Loucy (cell line): ENCODE measurements at regions not wholly inside any gene's neighbourhood (a gene's known extent, or its start where the extent isn't known, plus 50 kb on each side); places are given as distances from the start of the nearest gene placed in this dataset.

Source experiments
- H2AFZ ChIP-seq: fragments of 200-600 bp; sonication (generic); 2 replicates; pipeline ENCODE4 v1.6.0; 2016; ENCODE audit warnings: antibody characterized with exemption, mild to moderate bottlenecking, low read length, moderate library complexity
- H3F3A ChIP-seq: fragments of 200-600 bp; 2 replicates; pipeline ENCODE4 v1.6.0; 2016; ENCODE audit warnings: antibody characterized with exemption, low read depth, mild to moderate bottlenecking
- H3K27me3 ChIP-seq: fragments of 200-600 bp; sonication (generic); 2 replicates; pipeline ENCODE4 v1.6.1; 2014; ENCODE audit warnings: low read length, mild to moderate bottlenecking; ENCODE audit not compliant: insufficient read depth, poor library complexity, severe bottlenecking
- H3K36me3 ChIP-seq: fragments of 200-600 bp; sonication (generic); 2 replicates; pipeline ENCODE4 v1.6.1; 2016; ENCODE audit warnings: low read length; ENCODE audit not compliant: insufficient read depth
- H3K4me1 ChIP-seq: fragments of 200-600 bp; sonication (generic); 2 replicates; pipeline ENCODE4 v1.5.1; 2014; ENCODE audit warnings: low read length, mild to moderate bottlenecking; ENCODE audit not compliant: insufficient read depth, poor library complexity, severe bottlenecking
- H3K4me2 ChIP-seq: fragments of 200-600 bp; sonication (generic); 2 replicates; pipeline ENCODE4 v1.6.0; 2014; ENCODE audit warnings: antibody characterized with exemption, low read length, low read depth, mild to moderate bottlenecking; ENCODE audit not compliant: poor library complexity, severe bottlenecking
- H3K4me3 ChIP-seq: fragments of 200-600 bp; sonication (generic); 2 replicates; pipeline ENCODE4 v1.5.1; 2014; ENCODE audit warnings: low read length, mild to moderate bottlenecking, mixed read lengths; ENCODE audit not compliant: poor library complexity, severe bottlenecking
- H3K79me2 ChIP-seq: fragments of 200-600 bp; sonication (generic); 2 replicates; pipeline ENCODE4 v1.6.1; 2014; ENCODE audit warnings: low read length; ENCODE audit not compliant: insufficient read depth
- H3K9ac ChIP-seq: fragments of 200-600 bp; sonication (generic); 2 replicates; pipeline ENCODE4 v1.6.0; 2014; ENCODE audit warnings: mild to moderate bottlenecking, low read depth, low read length, moderate library complexity; ENCODE audit not compliant: poor library complexity, severe bottlenecking
- H3K9me2 ChIP-seq: fragments of 200-600 bp; sonication (generic); replicated peaks from 2 replicates; pipeline ENCODE4 v1.6.1; 2016; ENCODE audit warnings: low read depth, low read length, mixed read lengths
- H3K9me3 ChIP-seq: fragments of 200-600 bp; sonication (generic); 2 replicates; pipeline ENCODE4 v1.6.1; 2014; ENCODE audit warnings: mild to moderate bottlenecking, antibody characterized with exemption, low read length, low read depth; ENCODE audit not compliant: insufficient read depth
- H4K20me1 ChIP-seq: fragments of 200-600 bp; sonication (generic); 2 replicates; pipeline ENCODE4 v1.6.0; 2014; ENCODE audit warnings: antibody characterized with exemption, low read length, mild to moderate bottlenecking; ENCODE audit not compliant: insufficient read depth, poor library complexity, severe bottlenecking
- EZH2phosphoT487 ChIP-seq: fragments of 200-600 bp; IDR thresholded peaks from 2 replicates; pipeline ENCODE4 v1.6.1; 2018; ENCODE audit warnings: antibody characterized with exemption, mild to moderate bottlenecking, moderate library complexity, borderline replicate concordance
- TF ChIP-seq, protein P1 (sequence below): fragments of 200-600 bp; sonication (generic); conservative IDR thresholded peaks from 2 replicates; pipeline ENCODE4 v1.5.1; 2014; ENCODE audit warnings: mild to moderate bottlenecking, antibody characterized with exemption, low read length

DNA sequence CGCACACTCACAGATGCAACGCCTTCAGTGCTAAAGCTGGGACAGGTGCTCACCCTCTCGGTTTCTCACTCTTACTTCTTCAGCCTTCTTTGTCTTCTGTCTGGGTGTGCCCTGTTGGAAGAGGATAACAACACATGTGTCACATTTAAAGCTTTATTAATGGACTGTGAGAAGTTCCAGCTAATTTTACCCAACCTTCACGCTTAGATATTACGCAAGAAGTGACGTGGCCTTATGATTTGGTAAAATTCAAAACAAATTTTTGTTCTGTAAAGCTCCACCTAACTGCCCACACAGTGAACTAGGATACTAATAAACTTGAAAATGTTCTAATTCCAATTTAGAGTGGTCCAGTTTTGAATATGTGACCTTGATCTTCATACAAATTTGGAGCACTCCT, 66.7 kb upstream of the LRCH1 start:
- no peak overlapping the region for H2AFZ ChIP-seq
- H3K36me3 ChIP-seq, result no peaks in the 10 kb centered on the region
- no peak overlapping the region for H3K4me2 ChIP-seq
- H3K9ac ChIP-seq, result no peak overlapping the region
- no peak for TF ChIP-seq EZH2phosphoT487
- no peaks in the 10 kb centered on the region for H3K9me2 ChIP-seq
- no peaks in the 10 kb centered on the region for H3K79me2 ChIP-seq
- H3K4me1 ChIP-seq, result no peaks in the 10 kb centered on the region
- no peak overlapping the region for H3K4me3 ChIP-seq
- peaks cover 8% of the 10 kb centered on the region; the same call in 1 of the 2 replicates for H3K9me3 ChIP-seq
- no peaks in the 10 kb centered on the region for H3F3A ChIP-seq
- no peaks in the 10 kb centered on the region for H4K20me1 ChIP-seq
- no peaks in the 10 kb centered on the region for H3K27me3 ChIP-seq

DNA sequence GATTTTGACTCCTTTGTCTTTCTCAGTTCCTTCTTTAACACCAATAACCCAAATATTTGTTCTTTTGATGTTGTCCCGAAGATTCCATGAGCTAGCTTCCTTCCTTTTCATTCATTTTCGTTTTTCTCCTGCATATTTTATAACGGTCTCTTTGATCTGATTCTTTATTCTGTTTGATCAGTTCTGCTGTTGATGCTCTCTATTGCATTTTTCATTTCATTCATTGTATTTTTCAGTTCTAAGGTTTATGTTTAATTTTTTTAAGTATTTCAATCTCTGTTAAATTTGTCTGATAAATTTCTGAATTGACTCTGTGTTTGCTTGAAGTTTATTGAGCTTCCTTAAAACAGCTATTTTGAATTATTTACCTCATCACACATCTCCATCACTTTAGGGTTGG, 68.4 kb upstream of the LRCH1 start:
- Histone ChIP-seq H3K9me2 (no peaks in the 10 kb centered on the region), H4K20me1 (no peaks in the 10 kb centered on the region), H3K9ac (no peak overlapping the region), H3F3A (no peaks in the 10 kb centered on the region), H3K36me3 (no peaks in the 10 kb centered on the region), H2AFZ (no peak overlapping the region), H3K9me3 (peaks cover 8% of the 10 kb centered on the region; the same call in 1 of the 2 replicates), H3K4me3 (no peak overlapping the region), H3K4me2 (no peak overlapping the region), H3K79me2 (no peaks in the 10 kb centered on the region), H3K27me3 (no peaks in the 10 kb centered on the region), H3K4me1 (no peaks in the 10 kb centered on the region)
- TF ChIP-seq, protein P1, sequence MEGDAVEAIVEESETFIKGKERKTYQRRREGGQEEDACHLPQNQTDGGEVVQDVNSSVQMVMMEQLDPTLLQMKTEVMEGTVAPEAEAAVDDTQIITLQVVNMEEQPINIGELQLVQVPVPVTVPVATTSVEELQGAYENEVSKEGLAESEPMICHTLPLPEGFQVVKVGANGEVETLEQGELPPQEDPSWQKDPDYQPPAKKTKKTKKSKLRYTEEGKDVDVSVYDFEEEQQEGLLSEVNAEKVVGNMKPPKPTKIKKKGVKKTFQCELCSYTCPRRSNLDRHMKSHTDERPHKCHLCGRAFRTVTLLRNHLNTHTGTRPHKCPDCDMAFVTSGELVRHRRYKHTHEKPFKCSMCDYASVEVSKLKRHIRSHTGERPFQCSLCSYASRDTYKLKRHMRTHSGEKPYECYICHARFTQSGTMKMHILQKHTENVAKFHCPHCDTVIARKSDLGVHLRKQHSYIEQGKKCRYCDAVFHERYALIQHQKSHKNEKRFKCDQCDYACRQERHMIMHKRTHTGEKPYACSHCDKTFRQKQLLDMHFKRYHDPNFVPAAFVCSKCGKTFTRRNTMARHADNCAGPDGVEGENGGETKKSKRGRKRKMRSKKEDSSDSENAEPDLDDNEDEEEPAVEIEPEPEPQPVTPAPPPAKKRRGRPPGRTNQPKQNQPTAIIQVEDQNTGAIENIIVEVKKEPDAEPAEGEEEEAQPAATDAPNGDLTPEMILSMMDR, result no peak
- TF ChIP-seq EZH2phosphoT487, result no peak

DNA sequence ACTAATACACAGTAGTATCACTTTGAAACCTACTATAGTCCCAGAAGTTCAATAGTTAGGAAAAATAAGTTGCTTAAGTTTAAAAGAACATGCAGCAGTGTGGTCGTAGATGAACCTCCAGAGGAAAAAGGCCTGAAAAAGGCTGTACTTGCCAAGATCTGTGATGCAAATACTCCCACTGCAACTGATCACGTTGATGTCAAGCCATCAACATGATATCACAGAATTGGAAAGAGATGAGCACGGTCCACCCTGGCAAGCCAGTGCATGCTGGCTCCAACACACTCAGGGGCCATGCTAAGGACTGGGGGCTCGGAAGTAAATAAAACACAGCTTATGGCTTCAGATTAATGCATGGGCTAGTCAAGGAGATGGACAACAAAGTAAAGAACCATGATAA, 71.8 kb upstream of the LRCH1 start:
- no peaks in the 10 kb centered on the region for H3K36me3 ChIP-seq
- TF ChIP-seq EZH2phosphoT487, result no peak
- TF ChIP-seq, protein P1, result no peak
- H3K9ac ChIP-seq, result no peak overlapping the region
- no peaks in the 10 kb centered on the region for H3K79me2 ChIP-seq
- no peaks in the 10 kb centered on the region for H3K4me1 ChIP-seq
- no peak overlapping the region for H2AFZ ChIP-seq
- H3K9me2 ChIP-seq, result no peaks in the 10 kb centered on the region
- H3K4me2 ChIP-seq, result no peak overlapping the region
- no peaks in the 10 kb centered on the region for H3F3A ChIP-seq
- peaks cover 8% of the 10 kb centered on the region; the same call in 1 of the 2 replicates for H3K9me3 ChIP-seq
- H3K27me3 ChIP-seq, result no peaks in the 10 kb centered on the region
- no peak overlapping the region for H3K4me3 ChIP-seq
- no peaks in the 10 kb centered on the region for H4K20me1 ChIP-seq

DNA sequence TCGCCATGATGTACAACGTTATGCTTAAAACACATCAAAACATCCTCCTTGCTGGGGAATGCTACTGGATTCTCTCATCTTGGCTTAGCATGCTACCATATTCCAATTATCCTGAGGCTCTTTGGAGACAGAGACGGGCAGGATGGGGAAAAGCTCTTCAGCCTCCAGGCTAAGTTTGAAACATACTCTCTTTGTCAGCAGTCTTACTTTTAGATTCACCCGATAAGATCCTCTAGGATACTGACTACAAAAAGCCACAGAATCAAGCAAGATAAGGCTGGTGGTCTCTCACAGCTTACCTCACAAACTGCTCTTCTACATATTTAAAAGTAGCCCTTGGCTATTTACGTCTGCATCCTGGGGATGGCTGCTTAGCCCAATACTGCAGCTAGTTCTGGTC, 72.8 kb upstream of the LRCH1 start:
- Histone ChIP-seq H3K9ac (no peak overlapping the region), H3F3A (no peaks in the 10 kb centered on the region), H3K4me1 (no peaks in the 10 kb centered on the region), H3K4me2 (no peak overlapping the region), H3K9me2 (no peaks in the 10 kb centered on the region), H4K20me1 (no peaks in the 10 kb centered on the region), H3K9me3 (0 out of 2 replicates have a peak, but pooled peaks cover 6% of the 10 kb centered on the region), H3K4me3 (no peak overlapping the region), H3K36me3 (no peaks in the 10 kb centered on the region), H3K27me3 (no peaks in the 10 kb centered on the region), H2AFZ (no peak overlapping the region), H3K79me2 (no peaks in the 10 kb centered on the region)
- TF ChIP-seq, protein P1, result no peak
- no peak for TF ChIP-seq EZH2phosphoT487
